Thymus (tissue), 11 donors: ENCODE measurements at regions not wholly inside any gene's neighbourhood (a gene's known extent, or its start where the extent isn't known, plus 50 kb on each side); places are given as distances from the start of the nearest gene placed in this dataset.
"Not testable (repeated sequence)": the region's sequence is repeated elsewhere in the genome, so short reads cannot be mapped to it uniquely, and the experiment has no call there.

ENCODE experiments used
- DNase-seq, 9 donors: peaks; one replicate each; pipeline ENCODE4 v3.0.0-alpha.2; 2013; ENCODE audit warnings: low spot score in 9 of 9, low read depth in 6 of 9, missing footprints in 1 of 9
- H3K27ac ChIP-seq, 2 donors: one replicate each; pipeline ENCODE4 v1.5.1; 2013; ENCODE audit warnings: control low read depth in 1 of 2, low read depth in 1 of 2, low read length in 1 of 2, mild to moderate bottlenecking in 1 of 2, moderate library complexity in 1 of 2
- H3K27me3 ChIP-seq, 2 donors: one replicate each; pipeline ENCODE4 v1.5.1; 2013; ENCODE audit warnings: low read length in 1 of 2; ENCODE audit not compliant: control insufficient read depth in 2 of 2, insufficient read depth in 1 of 2
- H3K36me3 ChIP-seq, 2 donors: one replicate each; pipeline ENCODE4 v1.5.1; 2013; ENCODE audit warnings: low read length in 1 of 2, mild to moderate bottlenecking in 1 of 2, moderate library complexity in 1 of 2; ENCODE audit not compliant: control insufficient read depth in 2 of 2, insufficient read depth in 2 of 2
- H3K4me1 ChIP-seq, 2 donors: one replicate each; pipeline ENCODE4 v1.5.1; 2013; ENCODE audit warnings: low read length in 2 of 2; ENCODE audit not compliant: control insufficient read depth in 2 of 2, insufficient read depth in 2 of 2
- H3K4me3 ChIP-seq, 2 donors: one replicate each; pipeline ENCODE4 v1.5.1; 2013; ENCODE audit warnings: low read length in 2 of 2, control low read depth in 1 of 2, mild to moderate bottlenecking in 1 of 2
- H3K9me3 ChIP-seq, 2 donors: one replicate each; pipeline ENCODE4 v1.5.1; 2013; ENCODE audit warnings: low read length in 1 of 2, mild to moderate bottlenecking in 1 of 2; ENCODE audit not compliant: control insufficient read depth in 2 of 2, insufficient read depth in 1 of 2
- WGBS: extraction: QIAGEN DNeasy Blood & Tissue Kit; methylation state at CpG from one replicate; pipeline ENCODE4 v1.1.7; 2013; 5-methylcytosine and 5-hydroxymethylcytosine counted together
- donor health status: healthy.

- DNase-seq = no peak
- no peak overlapping the region for H3K27ac ChIP-seq
- H3K27me3 ChIP-seq = no peaks in the 10 kb centered on the region
- no peaks in the 10 kb centered on the region for H3K36me3 ChIP-seq
- H3K4me3 ChIP-seq = no peak overlapping the region
- 67% methylated on average over 5 of the region's 5 CpGs for WGBS
- no peaks in the 10 kb centered on the region for H3K4me1 ChIP-seq
- no peaks in the 10 kb centered on the region for H3K9me3 ChIP-seq
Observed at GRCh38 chr5:126139773-126140172, 283.4 kb upstream of the GRAMD2B start.

GRCh38 chr5:126143622-126144021 lies 279.6 kb upstream of the GRAMD2B start:
- no peak for DNase-seq
- Histone ChIP-seq H3K4me1 (no peaks in the 10 kb centered on the region), H3K9me3 (no peaks in the 10 kb centered on the region), H3K27ac (no peak overlapping the region), H3K27me3 (no peaks in the 10 kb centered on the region), H3K4me3 (no peak overlapping the region), H3K36me3 (no peaks in the 10 kb centered on the region)
- WGBS = 65% methylated on average over 2 of the region's 2 CpGs

DNA sequence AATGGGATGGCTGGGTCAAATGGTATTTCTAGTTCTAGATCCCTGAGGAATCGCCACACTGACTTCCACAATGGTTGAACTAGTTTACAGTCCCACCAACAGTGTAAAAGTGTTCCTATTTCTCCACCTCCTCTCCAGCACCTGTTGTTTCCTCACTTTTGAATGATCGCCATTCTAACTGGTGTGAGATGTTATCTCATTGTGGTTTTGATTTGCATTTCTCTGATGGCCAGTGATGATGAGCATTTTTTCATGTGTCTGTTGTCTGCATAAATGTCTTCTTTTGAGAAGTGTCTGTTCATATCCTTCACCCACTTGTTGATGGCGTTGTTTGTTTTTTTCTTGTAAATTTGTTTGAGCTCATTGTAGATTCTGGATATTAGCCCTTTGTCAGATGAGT lies 272.9 kb upstream of the GRAMD2B start:
- 70% methylated on average over 2 of the region's 3 CpGs for WGBS

DNA sequence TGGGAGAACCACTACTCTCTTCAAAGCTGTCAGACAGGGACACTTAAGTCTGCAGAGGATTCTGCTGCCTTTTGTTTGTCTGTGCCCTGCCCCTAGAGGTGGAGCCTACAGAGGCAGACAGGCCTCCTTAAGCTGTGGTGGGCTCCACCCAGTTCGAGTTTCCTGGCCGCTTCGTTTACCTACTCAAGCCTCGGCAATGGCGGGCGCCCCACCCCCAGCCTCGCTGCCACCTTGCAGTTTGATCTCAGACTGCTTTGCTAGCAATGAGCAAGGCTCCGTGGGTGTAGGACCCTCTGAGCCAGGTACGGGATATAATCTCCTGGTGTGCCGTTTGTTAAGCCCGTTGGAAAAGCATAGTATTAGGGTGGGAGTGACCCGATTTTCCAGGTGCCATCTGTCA lies 267.9 kb upstream of the GRAMD2B start:
- not testable (repeated sequence) for H3K27ac ChIP-seq, H3K4me1 ChIP-seq, DNase-seq, H3K4me3 ChIP-seq, H3K36me3 ChIP-seq, H3K27me3 ChIP-seq
- peaks cover 0 to 15% of the 10 kb centered on the region in 2 donors for H3K9me3 ChIP-seq
- WGBS = 92% methylated on average over 12 of the region's 12 CpGs

More for the DNA sequence above, 272.9 kb upstream of the GRAMD2B start:
- H3K4me3 ChIP-seq, DNase-seq, H3K36me3 ChIP-seq, H3K4me1 ChIP-seq, H3K9me3 ChIP-seq, H3K27ac ChIP-seq, H3K27me3 ChIP-seq: not testable (repeated sequence)

GRCh38 chr5:126166368-126166767 lies 256.8 kb upstream of the GRAMD2B start:
- no peak overlapping the region for H3K4me3 ChIP-seq
- peaks cover 0 to 12% of the 10 kb centered on the region in 2 donors for H3K9me3 ChIP-seq
- H3K4me1 ChIP-seq = no peaks in the 10 kb centered on the region
- no peak overlapping the region for H3K27ac ChIP-seq
- no peaks in the 10 kb centered on the region for H3K27me3 ChIP-seq
- no peak for DNase-seq
- WGBS = 100% methylated on average over 1 of the region's 1 CpG
- H3K36me3 ChIP-seq = no peaks in the 10 kb centered on the region

DNA sequence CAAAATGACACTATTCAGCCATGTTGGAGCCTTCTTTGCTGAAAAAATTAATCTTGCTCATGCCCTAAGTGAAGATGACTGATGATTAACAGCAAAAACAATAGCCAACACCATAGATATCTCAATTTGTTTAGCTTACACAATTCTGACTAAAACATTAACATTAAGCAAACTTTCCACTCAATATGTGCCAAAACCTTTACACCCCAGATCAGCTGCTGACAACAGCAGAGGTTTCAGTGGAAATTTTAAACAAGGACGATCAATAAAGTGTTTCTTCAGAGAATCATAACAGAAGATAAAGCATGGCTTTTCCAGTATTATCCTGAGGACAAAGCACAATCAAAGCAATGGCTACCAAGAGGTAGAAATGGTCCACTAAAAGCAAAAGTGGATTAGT lies 254.4 kb upstream of the GRAMD2B start:
- no peak for DNase-seq
- Histone ChIP-seq H3K27ac (no peak overlapping the region), H3K4me3 (no peak overlapping the region), H3K36me3 (no peaks in the 10 kb centered on the region), H3K9me3 (peaks cover 1 to 23% of the 10 kb centered on the region in 2 donors), H3K4me1 (no peaks in the 10 kb centered on the region), H3K27me3 (no peaks in the 10 kb centered on the region)
- WGBS = 95% methylated on average over 1 of the region's 1 CpG

DNA sequence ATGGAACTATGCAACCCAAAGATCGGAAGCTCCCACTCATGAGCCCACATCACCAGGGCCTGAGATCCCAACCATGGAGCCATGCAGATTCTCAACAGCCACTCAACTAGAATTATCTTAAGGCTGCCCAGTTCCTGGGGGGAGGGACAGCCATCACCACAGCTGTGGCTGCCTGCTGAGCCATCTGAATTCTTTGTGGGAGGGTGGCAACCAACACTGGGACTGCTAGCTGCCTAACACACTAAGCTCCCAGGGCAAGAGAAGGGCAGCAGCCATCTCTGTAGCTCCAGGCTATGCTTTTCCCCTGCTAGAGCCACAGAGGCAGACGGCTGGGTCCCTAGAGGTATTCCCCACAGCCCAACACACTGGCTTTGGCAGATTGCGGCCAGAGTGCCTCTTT lies 251.3 kb upstream of the GRAMD2B start:
- peaks cover 1 to 23% of the 10 kb centered on the region in 2 donors for H3K9me3 ChIP-seq
- H3K4me1 ChIP-seq = no peaks in the 10 kb centered on the region
- H3K27ac ChIP-seq = no peak overlapping the region
- no peaks in the 10 kb centered on the region for H3K36me3 ChIP-seq
- H3K4me3 ChIP-seq = no peak overlapping the region
- no peaks in the 10 kb centered on the region for H3K27me3 ChIP-seq
- 98% methylated on average over 3 of the region's 3 CpGs for WGBS
- no peak for DNase-seq

DNA sequence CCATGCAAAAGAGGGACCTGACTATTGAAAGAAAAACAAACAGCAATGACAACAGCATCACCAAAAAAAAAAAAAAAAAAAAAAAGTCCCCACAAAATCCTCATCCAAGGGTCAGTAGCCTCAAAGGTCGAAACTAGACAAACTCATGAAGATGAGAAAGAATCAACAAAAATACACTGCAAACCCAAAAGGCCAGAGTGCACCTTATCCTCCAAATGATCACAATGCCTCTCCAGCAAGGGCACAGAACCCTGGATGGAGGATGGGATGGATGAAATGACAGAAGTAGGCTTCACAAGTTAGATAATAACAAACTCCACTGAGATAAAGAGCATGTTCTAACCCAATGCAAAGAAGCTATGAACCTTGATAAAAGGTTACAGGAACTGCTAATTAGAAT lies 250.4 kb upstream of the GRAMD2B start:
- Histone ChIP-seq H3K36me3 (no peaks in the 10 kb centered on the region), H3K9me3 (peaks cover 1 to 16% of the 10 kb centered on the region in 2 donors), H3K4me1 (no peaks in the 10 kb centered on the region), H3K27me3 (no peaks in the 10 kb centered on the region), H3K4me3 (no peak overlapping the region), H3K27ac (no peak overlapping the region)
- no peak for DNase-seq
- WGBS = 80% methylated on average over 1 of the region's 1 CpG

- no peak overlapping the region for H3K27ac ChIP-seq
- H3K27me3 ChIP-seq = no peaks in the 10 kb centered on the region
- no peaks in the 10 kb centered on the region for H3K9me3 ChIP-seq
- H3K4me1 ChIP-seq = no peaks in the 10 kb centered on the region
- no peak for DNase-seq
- H3K4me3 ChIP-seq = no peak overlapping the region
- no peaks in the 10 kb centered on the region for H3K36me3 ChIP-seq
Observed at GRCh38 chr5:126178521-126178920, 244.7 kb upstream of the GRAMD2B start.
